OCI-LY7 (cell line): ENCODE measurements at regions not wholly inside any gene's neighbourhood (a gene's known extent, or its start where the extent isn't known, plus 50 kb on each side); places are given as distances from the start of the nearest gene placed in this dataset.

Source experiments
- CTCF ChIP-seq: fragments of 200-600 bp; sonication (generic); conservative IDR thresholded peaks from 2 replicates; pipeline ENCODE4 v1.5.1; 2014; ENCODE audit warnings: mild to moderate bottlenecking, antibody characterized with exemption, low read length, moderate library complexity, mixed read lengths
- EZH2phosphoT487 ChIP-seq: fragments of 200-600 bp; sonication (generic); IDR thresholded peaks from 2 replicates; pipeline ENCODE4 v1.6.1; 2018; ENCODE audit warnings: low read depth, borderline replicate concordance, mild to moderate bottlenecking, mixed run types, antibody characterized with exemption, low read length, moderate library complexity, mixed read lengths

DNA sequence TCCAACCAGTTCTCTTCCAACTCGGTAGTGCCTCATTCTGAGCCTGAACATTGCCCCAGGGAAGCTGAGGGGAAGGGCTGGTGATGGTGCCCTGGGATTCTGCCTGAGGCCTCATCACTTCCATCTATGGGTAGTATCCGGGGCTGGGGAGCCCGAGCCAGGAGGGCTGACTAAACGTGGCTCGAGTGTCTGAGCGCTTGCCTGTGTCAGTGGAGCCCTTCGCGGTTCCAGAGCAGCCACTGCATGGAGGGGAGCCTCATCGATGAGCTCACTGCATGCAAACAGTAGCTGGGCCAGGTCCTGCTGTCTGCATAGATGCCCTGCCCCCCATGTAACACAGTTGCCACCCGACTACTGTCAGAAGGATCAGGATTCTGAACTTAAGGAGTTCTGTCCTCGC, 129.3 kb downstream of the GLI2 start:
- no peak for TF ChIP-seq CTCF
- TF ChIP-seq EZH2phosphoT487, result no peak
